ENCODE measurements at regions not wholly inside any gene's neighbourhood (a gene's known extent, or its start where the extent isn't known, plus 50 kb on each side); places are given as distances from the start of the nearest gene placed in this dataset.
"Not testable (repeated sequence)": the region's sequence is repeated elsewhere in the genome, so short reads cannot be mapped to it uniquely, and the experiment has no call there.

- no peak for DNase-seq (ENCODE audit: low read depth)
Observed at GRCh38 chr15:62857411-62857853, 185.1 kb upstream of the TPM1 start.

DNA sequence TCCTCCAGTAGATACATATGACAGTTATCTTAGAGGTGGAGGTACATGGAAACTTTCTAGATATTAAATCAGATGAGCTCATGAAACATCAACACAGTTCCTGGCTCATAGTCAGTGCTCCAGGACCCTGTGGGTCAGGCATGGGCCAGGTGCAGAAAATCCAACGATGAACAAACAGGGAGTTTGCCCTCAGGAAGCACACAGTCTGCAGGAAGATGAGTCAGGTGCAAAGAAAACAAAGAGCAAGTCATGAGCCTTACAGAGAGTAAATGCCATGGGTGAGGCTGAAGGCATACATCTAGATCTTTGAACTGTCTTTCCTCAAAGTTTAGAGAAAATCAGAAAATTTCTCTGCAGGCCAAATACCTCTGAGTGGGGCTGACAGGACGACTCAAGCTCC is 184.2 kb upstream of the TPM1 start:
- no peak for DNase-seq (ENCODE audit: low read depth)

- no peak for DNase-seq (ENCODE audit: low read depth)
Observed at GRCh38 chr15:62862717-62863116, 179.8 kb upstream of the TPM1 start.

DNA sequence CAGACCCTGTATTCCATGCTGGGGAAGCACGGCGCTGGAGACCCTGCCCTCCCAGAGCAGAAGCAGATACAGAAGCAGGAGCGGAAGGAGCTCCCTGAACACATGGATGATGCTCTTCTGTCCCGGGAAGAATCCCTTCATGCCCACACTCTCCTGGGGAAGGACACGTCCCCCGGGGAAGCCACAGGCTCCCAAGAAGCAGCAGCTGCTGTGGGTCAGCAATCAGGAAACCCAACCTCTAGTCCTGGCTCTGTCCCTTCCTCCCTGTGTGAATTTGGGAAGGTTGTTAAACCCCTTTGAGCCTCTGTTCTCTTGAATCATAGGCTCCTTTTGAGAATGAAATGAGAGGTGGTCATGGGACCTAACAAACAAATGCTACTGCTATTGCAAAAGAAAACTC is 176.2 kb upstream of the TPM1 start:
- no peak for DNase-seq (ENCODE audit: low read depth)

DNA sequence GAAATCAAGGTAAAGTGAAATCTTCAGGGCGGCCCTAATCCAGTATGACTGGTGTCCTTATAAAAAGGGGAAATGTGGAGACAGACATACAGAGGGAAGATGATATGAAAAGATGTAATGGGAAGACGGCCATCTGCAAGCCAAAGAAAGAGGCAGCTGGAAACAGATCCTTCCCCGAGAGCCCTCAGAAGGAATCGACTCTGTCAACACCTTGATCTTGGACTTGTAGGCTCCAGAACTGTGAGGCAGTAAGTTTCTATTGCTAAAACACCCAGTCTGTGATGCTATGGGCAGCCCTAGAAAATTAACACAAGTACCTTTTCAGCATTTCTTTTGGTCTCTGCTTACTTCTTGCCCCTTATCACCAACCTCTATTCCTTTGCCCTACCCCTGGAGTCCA is 174.7 kb upstream of the TPM1 start:
- DNase-seq (ENCODE audit: low read depth) = no peak

DNA sequence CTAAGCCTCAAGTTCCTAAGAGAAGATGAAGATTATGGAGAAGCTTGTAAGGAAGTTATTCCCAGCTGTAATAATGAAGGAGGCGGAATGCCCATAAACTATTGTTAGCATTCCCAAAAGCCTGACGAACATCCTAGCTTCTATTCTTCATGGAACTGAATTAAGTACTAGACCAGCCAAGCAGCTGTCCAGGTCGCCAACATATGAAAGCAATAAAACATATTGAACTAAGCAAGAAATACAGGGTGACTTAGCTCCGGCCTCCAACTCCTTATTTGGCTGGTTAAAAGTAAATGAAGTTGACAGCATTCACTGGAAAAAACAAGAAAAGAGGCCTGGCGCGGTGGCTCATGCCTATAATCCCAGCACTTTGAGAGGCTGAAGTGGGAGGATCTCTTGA is 174.0 kb upstream of the TPM1 start:
- no peak for DNase-seq (ENCODE audit: low read depth)

GRCh38 chr15:62869116-62869515 is 173.4 kb upstream of the TPM1 start:
- no peak for DNase-seq (ENCODE audit: low read depth)

- no peak for DNase-seq (ENCODE audit: low read depth)
Observed at GRCh38 chr15:62870216-62870615, 172.3 kb upstream of the TPM1 start.

GRCh38 chr15:62870701-62871100 is 171.8 kb upstream of the TPM1 start:
- not testable (repeated sequence) for DNase-seq (ENCODE audit: low read depth)

- no peak for DNase-seq (ENCODE audit: low read depth)
Observed at GRCh38 chr15:62873203-62873602, 169.3 kb upstream of the TPM1 start.

GRCh38 chr15:62874064-62874463 is 168.5 kb upstream of the TPM1 start:
- no peak for DNase-seq (ENCODE audit: low read depth)

GRCh38 chr15:62874959-62875625 is 167.5 kb upstream of the TPM1 start:
- DNase-seq (ENCODE audit: low read depth) = no peak

GRCh38 chr15:62875626-62876021 is 166.9 kb upstream of the TPM1 start:
- DNase-seq (ENCODE audit: low read depth) = no peak

- no peak for DNase-seq (ENCODE audit: low read depth)
Observed at GRCh38 chr15:62877276-62877857, 165.2 kb upstream of the TPM1 start.

GRCh38 chr15:62878070-62878469 is 164.5 kb upstream of the TPM1 start:
- DNase-seq (ENCODE audit: low read depth) = no peak

GRCh38 chr15:62879770-62880169 is 162.8 kb upstream of the TPM1 start:
- no peak for DNase-seq (ENCODE audit: low read depth)

GRCh38 chr15:62880278-62880677 is 162.3 kb upstream of the TPM1 start:
- DNase-seq (ENCODE audit: low read depth) = no peak

DNA sequence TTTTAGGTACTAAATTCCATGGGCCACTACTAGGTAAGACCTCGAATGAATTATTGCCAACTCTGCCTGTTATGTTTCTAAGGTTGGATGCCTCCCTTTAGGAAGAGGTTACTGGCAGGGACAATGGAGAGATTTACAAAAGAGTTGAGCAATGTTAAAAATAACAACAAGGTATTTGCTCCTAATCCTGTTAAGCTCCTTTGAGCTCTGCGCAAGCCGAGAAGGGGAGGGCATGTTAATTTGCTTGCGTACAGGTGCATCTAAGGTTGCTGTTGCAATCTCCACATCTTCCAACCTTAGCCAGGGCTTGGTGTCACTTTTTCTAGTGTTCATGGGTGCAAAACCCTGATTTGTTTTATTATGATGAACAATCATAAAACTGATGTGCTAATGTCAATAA is 161.5 kb upstream of the TPM1 start:
- no peak for DNase-seq (ENCODE audit: low read depth)

DNA sequence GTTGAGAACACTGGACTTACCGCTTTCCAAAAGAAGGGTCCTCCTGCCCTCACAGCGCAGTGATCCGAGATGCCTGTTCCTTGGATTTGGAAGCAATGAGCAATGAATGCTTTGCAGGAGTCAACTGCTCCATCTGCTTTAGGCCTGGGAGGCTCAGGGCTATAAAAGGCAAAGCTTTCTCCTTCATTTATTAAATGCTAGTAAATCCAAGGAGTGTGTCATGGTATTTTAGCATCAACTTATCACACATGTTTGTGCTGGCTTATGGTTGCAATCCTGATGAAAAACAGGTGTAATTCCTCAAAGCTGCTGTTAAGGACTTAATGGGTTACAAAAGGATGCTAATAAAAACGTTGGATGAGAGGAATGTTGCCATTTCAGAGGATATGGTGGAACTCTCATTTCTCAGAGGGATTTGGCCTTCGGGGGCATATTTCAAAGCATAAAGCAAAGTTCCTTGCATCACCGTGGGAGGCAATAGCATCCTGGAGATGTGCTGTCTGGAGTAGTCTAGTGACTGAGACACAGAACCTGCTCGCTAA is 158.5 kb upstream of the TPM1 start:
- no peak for DNase-seq (ENCODE audit: low read depth)

GRCh38 chr15:62886431-62887071 is 156.0 kb upstream of the TPM1 start:
- DNase-seq (ENCODE audit: low read depth) = no peak

GRCh38 chr15:62887113-62887570 is 155.4 kb upstream of the TPM1 start:
- no peak for DNase-seq (ENCODE audit: low read depth)

GRCh38 chr15:62888623-62889022 is 153.9 kb upstream of the TPM1 start:
- no peak for DNase-seq (ENCODE audit: low read depth)

GRCh38 chr15:62889141-62889661 is 153.3 kb upstream of the TPM1 start:
- no peak for DNase-seq (ENCODE audit: low read depth)
